Adrenal gland (tissue), 9 donors: ENCODE measurements at regions not wholly inside any gene's neighbourhood (a gene's known extent, or its start where the extent isn't known, plus 50 kb on each side); places are given as distances from the start of the nearest gene placed in this dataset.

Source experiments
- DNase-seq, 7 donors: peaks; one replicate each; pipeline ENCODE4 v3.0.0-alpha.2; 2019 to 2020
- H3K27ac ChIP-seq, 5 donors: fragments of 200-600 bp; sonication (generic) in 4 of 5; 1 replicate in 3 of 5; 2 replicates in 2 of 5; pipeline versions ENCODE4 v1.5.1 to v1.8.0; 2016 to 2020; ENCODE audit warnings: mild to moderate bottlenecking in 1 of 5
- H3K27me3 ChIP-seq: fragments of 200-600 bp; 2 replicates; pipeline ENCODE4 v1.8.0; 2021
- H3K36me3 ChIP-seq, 2 donors: fragments of 200-600 bp; replicated peaks in 1 of 2; 1 replicate in 1 of 2; 2 replicates in 1 of 2; pipeline versions ENCODE4 v1.5.1 to v1.8.0; 2018 to 2022
- H3K4me1 ChIP-seq, 2 donors: fragments of 200-600 bp; replicated peaks in 1 of 2; 1 replicate in 1 of 2; 2 replicates in 1 of 2; pipeline versions ENCODE4 v1.5.1 to v1.8.0; 2018 to 2021
- H3K4me3 ChIP-seq, 4 donors: fragments of 200-600 bp; sonication (generic) in 3 of 4; one replicate each; pipeline ENCODE4 v1.5.1; 2016 to 2018
- H3K9me3 ChIP-seq, 3 donors: fragments of 200-600 bp; sonication (generic) in 1 of 3; replicated peaks in 1 of 3; 1 replicate in 2 of 3; 2 replicates in 1 of 3; pipeline versions ENCODE4 v1.5.1 to v1.8.0; 2016 to 2021
- CTCF ChIP-seq, 6 experiments: fragments of 450-650 bp in 4 of 6; fragments of 200-600 bp in 2 of 6; sonication (generic) in 1 of 6; IDR thresholded peaks; 1 replicate in 5 of 6; 2 replicates in 1 of 6; pipeline versions ENCODE4 v1.5.1 to v1.8.0; 2016 to 2021; ENCODE audit warnings: antibody characterized with exemption in 6 of 6, mild to moderate bottlenecking in 2 of 6, moderate library complexity in 1 of 6
- POLR2A ChIP-seq, 2 donors: fragments of 450-650 bp; IDR thresholded peaks; one replicate each; pipeline ENCODE4 v1.6.1; 2017; ENCODE audit warnings: antibody characterized with exemption in 2 of 2, mild to moderate bottlenecking in 2 of 2, moderate library complexity in 1 of 2
- WGBS, 4 donors: extraction: QIAGEN DNeasy Blood & Tissue Kit in 2 of 4; methylation state at CpG; one replicate each; pipeline versions ENCODE4 v1.1.5 to v1.1.7; 2013 to 2017; 5-methylcytosine and 5-hydroxymethylcytosine counted together
- intact Hi-C, 2 donors: fragments of 100-400 bp; cut with DNase I; formaldehyde crosslinking; loops; one replicate each; pipeline versions ENCODE4 v1.14.1 to v1.15.0; 2022 to 2023
- small RNA-seq, 2 donors: library from RNA; depleted of rRNA; stranded (forward); fragments of <200 nt; gene quantifications; one replicate each; pipeline ENCODE3, GENCODE V24; 2016
- donor health status: healthy with polysubstance abuse.
- donor health status: Bipolar disorder and iron deficiency.
- donor health status: DM: yes; HTN: yes; CAD: no.
- donor health status: DM: no; HTN: no; CAD: no.
- donor health status: DM: no; HTN: no; CAD: no.

GRCh38 chr15:31977812-31978661 is 52.3 kb upstream of the CHRNA7 start:
- H3K4me3 ChIP-seq: no peak overlapping the region
- H3K4me1 ChIP-seq: no peaks in the 10 kb centered on the region
- peaks cover 14% of the 10 kb centered on the region for H3K27me3 ChIP-seq
- no peaks in the 10 kb centered on the region for H3K9me3 ChIP-seq
- DNase-seq: peak; percentile 22 to 75 (median 51)
- WGBS, 4 donors: 20 to 37% (median 30%) methylated on average over 13 to 22 of the region's 22 CpGs
- no peak overlapping the region for H3K27ac ChIP-seq
- intact Hi-C loops: loop anchor here in 1 of 2 donors (10.0 kb wide), 1 partner anchor 323 kb away; no protein-coding TSS in a partner anchor
- H3K36me3 ChIP-seq: no peaks in the 10 kb centered on the region
- TF ChIP-seq POLR2A (IDR thresholded peaks at IDR 0.05) (no peak), CTCF (IDR thresholded peaks at IDR 0.05) (peak; percentile 52 to 80 (median 72))

Small RNA genes in the stretch of these regions (small RNA-seq; reads per million reads assigned to genes)
- gene AC026951.2 (0 reads per million in 2 donors), gene RF00425 (0 reads per million in 2 donors)
